GM19240 (cell line): ENCODE measurements at regions not wholly inside any gene's neighbourhood (a gene's known extent, or its start where the extent isn't known, plus 50 kb on each side); places are given as distances from the start of the nearest gene placed in this dataset.

Experiments
- DNase-seq: peaks from one replicate; pipeline ENCODE4 v3.0.0; 2011; ENCODE audit warnings: low spot score; ENCODE audit not compliant: insufficient read length

DNA sequence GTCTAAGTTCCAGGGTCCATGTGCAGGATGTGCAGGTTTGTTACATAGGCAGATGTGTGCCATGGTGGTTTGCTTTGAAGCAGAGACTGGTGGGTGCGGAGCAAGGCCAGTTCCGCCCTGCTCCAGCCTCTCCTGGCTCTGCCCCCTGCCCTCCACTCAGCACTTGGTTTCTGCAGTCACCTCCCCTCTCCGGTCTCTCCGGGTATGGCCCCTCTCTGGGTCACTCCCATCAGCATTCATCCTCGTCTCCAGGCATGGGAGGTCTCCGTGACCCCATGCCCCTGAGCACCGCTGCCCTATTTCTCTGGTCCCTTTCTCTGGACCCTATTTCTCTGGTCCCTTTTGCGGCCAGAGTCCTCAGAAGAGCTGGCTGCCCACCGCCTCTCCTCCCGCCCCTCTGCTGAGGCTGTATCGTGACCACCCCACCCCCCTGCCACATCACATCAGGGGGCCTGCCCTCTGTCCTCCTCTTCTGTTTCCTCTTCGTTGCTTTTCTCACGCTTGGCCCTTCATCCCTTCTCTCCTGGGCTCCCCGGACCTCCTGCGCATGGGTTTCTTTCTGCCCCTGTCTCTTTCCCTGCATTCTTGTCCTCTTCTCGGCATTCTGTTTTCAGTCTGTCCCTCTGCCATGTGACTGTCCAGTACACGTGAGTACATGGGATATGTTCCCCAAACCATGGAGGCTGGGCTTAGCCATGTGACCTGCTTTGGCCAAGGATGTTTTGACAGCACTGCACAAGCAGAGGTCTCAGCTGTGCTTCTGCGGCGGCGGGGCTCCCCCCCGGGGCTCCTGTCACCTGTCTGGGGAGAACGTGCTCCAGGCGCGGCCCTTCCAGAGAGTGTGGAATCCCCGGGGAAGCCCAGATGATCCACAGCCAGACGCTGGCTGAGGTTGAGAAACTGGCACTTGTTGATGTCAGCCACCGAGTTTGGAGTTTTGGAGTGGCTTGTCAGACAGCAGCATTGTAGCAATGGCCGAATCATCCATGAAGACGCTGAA lies 54.4 kb upstream of the C1orf174 start:
- DNase-seq, result no peak

DNA sequence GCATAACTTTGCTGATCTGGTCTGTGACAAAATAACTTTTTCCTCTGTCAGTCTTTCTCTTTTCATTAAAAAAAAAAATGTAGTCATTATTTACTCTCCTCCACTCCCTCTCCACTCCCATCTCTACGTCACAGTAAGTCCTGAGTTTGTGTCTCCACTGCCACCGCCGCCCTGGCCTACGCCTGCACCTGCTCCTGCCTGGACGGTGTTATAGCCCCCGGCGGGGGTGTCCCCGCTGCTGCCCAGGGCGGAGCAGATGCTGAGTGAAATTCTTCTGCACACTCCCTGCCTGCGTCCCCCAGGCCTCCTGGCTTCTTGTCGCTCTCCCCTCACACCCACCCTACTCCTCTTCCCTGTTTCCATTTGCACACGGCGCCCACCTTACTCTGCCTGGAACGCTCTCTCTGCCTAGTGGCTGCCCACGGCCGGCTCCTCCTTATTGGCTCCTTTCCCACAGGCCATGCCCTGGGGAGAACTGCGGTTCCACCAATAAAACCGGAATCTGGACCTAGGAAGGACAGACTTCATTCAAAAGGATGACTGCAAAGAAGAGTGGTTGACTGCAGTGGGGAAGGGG lies 55.2 kb upstream of the C1orf174 start:
- no peak for DNase-seq

DNA sequence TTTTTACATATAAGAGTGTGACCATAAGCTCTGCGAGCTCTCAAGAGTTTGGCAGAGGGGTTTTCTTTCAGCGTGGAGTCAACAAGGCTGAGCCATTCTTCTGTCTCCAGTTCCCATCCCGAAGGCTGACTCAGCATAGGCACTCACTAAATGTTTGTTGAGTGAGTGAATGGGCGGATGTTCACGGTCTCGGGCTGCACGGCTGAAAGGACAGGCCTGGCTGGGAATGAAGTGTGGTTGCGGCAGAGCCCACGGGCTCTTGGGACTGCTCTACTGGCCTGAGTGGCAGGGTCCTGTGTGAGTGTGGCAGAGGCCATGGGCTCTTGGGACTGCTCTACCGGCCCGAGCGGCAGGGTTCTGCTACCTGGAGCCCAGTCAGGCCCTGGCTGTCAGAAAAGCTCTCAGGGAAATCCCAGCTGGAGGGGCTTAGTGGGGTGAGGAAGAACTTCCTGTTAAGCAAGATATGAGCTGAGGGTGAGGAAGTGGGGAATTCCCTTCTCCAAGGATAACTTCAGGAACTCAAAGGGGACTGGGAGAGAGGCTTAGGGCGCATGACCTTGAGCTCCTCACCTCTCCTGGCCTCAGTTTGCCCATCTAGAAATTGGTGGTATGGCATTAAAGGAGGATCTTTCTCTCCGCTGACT lies 56.6 kb upstream of the C1orf174 start:
- DNase-seq, result no peak

DNA sequence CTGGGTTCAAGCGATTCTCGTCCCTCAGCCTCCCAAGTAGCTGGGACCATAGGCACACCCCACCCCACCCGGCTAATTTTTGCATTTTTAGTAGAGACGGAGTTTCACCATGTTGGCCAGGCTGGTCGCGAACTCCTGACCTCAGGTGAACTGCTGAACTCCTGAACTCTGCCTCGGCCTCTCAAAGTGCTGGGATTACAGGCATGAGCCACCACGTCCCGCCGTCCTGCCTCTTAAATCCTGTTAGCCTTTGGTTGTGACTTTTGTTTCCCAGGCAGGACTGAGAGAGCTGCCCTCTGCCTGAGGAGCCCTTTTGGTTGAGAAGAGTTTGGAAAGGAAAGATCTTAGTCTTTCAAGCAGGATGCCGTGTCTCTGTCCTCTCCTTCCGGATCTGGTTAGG lies 59.3 kb upstream of the C1orf174 start:
- DNase-seq, result no peak

DNA sequence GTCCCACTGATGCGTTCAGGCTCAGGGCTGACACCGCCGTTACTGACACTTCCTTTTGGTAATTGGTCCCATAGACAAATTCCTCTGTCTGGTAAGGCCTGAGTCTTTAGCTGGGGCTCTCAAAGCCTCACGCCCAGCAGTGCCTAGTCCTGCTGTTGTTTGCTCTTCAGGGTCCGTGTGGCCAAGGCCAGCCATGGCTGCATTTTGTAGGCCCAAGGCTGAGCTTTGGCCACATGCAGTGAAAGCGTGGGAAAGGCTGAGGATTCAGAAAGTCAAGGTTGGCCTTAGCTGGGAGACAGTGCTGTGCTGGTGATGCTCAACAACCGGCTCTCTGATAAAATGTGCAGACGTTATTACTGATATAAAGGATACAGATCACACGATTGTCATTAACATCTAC lies 63.5 kb upstream of the C1orf174 start:
- no peak for DNase-seq

DNA sequence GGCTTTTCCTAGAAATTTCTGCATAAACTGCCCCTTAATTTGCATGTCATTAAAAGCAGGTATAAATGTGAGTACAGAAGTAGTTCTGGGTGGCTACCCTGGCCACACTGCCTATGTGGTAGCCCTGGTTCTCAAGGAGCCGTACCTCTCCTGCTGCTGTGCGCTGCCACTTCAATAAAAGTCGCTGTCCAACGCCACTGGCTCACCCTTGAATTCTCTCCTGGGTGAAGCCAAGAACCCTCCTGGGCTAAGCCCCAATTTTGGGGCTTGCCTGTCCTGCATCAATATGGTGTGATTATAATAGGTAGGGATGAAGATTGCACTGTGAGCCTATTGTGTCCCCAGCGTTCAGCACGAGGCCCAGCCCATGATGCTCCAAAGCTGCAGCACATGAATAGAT lies 65.6 kb upstream of the C1orf174 start:
- DNase-seq, result no peak

DNA sequence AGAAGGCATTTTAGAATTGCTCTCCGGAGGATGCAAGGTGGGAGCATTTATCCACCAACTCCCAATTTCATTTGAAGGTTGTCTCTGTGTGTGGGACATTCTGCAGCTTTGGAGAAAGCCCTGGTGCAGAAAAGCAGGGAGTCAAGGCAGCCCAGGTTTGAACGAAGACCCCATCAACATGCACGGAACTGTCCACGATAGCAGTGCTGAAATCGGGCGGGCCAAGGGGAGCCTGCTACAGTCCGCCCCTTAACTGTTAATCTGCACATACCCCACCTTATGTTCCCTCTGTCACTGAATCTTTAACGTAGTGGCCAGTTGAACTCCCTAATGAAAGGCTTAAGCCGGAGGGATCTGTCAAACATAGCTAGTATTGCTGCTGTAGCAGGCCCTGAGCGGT lies 68.8 kb upstream of the C1orf174 start:
- DNase-seq, result no peak

DNA sequence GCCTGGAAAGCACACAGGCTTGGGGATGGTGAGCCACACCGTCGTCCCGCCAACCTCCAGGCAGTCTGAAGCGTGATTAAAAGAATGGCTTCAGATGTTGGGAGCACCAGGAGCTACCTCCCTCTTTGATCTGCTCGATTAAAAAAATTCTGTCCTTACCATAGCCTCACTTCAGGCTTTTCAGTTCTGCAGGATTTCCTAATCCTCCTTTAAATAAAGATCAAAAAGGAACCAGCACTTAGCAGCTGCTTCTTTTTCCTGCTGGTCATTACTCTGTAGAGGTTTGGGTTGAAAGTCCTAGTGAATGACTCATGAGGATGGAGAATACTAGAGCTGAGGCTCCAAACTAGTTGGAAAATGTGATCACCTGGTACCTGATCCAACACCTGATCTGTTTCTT lies 71.9 kb upstream of the C1orf174 start:
- no peak for DNase-seq

DNA sequence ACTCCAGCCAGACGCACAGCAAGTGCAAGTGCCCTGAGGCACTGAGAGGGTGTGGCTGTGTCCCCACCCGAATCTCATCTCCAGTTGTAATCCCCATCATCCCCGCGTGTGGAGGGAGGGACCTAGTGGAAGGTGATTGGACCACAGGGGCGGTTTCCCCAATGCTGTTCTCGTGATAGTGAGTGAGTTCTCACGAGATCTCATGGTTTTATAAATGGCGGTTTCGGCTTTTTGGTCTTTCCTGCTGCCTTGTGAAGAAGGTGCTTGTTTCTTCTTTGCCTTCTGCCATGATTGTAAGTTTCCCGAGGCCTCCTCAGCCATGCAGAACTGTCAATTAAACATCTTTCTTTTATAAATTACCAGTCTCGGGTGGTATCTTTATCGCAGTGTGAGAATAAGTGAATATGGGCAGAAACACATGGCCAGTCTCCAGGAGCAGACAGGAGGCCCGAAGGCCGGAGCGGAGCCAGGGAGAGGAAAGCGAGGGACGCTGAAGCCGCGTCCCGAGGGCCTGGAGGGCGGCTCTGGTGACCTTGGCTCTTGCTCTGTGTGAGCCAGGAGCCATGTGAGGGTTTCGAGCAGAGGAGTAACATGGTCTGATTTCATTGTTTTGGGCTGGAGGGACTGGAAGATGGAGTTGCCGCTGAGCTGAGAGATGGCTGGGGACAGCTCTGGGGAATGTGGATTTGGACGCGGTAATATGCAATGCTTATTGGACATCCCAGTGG lies 76.0 kb upstream of the C1orf174 start:
- no peak for DNase-seq

DNA sequence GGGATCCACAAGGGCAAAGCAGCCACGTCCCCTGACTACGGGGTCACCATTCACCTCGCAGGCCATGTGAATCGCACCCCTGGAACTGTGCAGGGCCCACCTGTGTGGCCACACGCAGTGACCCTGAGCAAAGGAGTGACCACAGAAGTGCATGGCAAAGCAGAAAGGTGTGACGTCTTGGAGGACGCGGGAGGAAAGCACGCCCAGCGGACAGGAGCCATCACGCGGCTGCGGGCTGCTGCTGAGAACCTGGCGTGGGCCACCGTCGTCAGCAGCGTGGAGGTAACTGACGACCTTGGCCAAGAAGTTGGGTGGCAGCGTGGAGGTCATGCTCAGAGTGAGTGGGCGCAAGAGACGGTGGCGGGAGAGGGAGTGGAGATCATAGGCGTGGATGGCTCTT lies 76.7 kb upstream of the C1orf174 start:
- DNase-seq, result no peak

DNA sequence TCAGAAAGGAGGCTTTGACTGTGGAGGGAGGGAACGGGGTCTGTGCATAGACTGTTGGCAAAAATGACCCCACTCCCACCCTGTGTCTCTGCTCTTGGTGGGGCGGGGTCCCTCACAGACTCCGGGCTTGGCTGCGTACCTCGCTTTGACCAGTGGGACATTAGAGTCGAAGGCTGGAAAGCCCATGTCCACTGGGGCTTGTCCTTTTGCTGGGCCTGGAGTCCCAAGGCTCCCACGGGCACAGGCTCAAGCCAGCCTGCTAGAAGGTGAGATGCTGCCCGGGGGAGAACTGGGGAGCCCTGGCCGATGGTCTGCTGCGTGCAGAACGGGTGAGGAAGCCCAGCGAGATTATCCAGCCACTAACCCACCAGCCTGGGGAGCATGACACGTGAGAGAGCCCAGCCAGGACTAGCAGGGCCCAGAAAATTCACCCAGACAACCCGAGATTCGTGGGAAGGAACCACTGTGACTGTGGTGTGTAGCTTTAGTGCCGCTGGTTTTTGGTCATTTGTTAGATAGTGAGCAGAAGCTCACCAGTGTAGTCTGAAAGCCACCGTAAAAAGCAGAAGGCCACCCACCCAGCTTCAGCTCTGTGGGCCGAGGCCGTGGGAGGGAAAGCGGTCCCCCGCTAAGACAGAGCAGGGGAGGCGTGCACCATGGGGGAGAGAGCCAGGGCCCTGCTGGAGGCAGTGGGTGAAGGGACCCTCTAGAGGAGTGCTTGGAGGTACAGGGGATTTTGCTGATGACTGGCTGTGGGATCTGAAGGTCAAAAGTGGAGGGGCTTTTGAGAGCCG lies 78.3 kb upstream of the C1orf174 start:
- DNase-seq, result no peak

DNA sequence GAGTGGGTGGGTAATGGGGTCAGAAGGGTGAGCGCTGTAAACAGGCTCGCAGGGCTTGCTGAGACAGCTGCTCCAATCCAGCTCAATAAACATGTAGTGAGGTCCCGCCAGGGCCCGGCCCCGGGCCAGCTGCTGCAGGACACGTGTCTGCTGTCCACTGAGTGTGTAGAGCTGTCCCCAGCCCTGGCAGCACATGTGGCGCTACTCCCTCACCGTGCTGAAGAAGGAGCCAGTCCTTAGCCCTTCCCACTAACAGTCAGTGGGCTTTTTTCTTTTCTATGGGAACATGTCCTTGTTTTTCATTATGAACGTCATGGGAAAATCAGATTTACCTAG lies 78.9 kb upstream of the C1orf174 start:
- DNase-seq, result no peak

DNA sequence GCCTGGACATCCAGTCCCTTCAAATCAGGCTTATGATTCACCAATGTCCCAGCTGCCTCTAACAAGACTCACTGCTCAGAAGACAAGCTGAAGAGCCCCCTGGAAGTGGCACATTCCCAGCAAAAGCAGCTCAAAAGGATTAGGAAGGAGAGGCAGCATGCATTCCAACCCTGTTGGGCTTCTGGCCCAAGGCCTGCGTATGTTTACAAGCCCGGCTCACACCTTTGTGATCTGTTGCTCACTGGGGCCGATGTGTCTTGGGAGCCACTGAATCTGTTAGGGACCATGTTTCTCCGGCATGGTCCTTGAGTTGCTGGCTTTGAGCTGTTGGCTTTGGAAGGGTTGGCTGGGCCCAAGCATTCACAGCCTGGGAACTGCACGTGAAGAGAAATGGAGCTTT lies 81.2 kb upstream of the C1orf174 start:
- DNase-seq, result no peak

DNA sequence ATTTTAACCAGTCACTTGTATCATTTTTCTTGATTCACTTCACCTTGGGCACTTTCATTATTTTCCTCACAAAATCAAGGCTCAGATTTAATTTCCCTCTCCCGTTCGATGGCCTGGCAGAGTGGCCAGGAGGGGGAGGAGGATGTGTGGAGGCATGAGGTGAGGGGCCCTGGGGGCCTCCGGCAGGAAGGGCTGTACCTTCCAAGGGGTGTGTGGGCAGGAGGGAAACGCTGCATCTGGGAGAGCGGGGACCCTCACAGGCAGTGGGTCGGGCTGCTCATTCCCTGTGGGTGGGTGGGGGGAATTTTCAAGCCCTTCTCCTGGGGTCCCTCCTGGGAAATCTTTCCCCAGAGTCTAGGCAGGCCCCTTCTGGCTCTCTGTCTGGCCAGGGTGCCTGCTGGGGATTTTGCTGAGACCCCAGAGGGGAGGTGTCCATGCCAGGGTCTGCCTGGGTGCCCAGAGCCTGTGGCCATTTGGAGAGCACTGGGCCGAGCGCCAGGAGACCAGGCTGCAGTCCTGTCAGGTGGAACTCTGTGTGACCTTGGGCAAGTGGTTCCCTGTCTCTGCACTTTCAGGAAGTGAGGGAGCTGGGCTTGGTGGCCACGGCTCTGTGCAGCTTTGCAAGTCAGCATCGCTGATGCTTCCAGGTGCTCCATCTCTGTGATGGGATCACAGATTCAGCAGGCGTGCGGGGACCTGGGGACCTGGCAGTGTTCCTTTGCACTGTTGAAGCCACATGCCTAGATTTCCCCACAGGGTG lies 81.9 kb upstream of the C1orf174 start:
- DNase-seq, result no peak

DNA sequence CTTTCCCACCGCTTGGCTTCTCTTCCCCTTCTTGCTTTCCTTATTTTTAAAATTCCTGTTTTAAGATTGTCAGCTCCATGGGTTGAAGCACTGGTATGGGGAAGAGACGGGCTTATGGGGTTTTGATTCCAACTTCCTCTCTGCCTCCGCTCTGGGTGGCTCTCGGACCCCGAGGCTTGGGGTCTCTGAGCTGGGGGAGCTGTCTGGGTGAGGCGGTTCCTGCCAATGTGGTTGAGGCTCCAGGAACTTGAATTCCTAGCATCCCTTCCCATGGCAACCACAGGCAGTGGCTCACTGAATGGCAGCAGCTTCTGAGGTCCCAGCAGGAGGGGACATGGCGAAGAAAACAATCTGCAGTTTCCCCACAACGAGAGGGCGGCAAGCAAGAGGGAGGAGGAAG lies 83.1 kb upstream of the C1orf174 start:
- no peak for DNase-seq

DNA sequence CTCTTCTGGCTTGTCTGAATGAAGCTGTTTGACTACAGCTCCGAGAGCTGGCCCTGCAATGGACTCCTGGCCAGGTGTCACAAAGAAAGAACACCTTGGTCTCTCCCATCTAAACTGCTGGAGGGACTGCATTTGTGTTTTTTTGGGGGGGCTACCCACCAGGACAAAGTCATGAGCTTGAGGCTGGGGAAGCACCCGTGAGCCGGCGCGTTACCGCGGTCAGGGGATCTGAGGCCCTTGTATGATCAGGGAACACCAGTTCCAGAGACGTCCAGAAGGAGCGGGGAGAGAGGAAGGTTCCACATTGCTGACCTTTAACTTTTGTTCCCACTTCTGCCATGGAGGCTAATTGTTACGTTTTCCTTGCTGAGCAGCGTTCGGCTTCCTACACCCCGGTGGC lies 84.5 kb upstream of the C1orf174 start:
- no peak for DNase-seq

DNA sequence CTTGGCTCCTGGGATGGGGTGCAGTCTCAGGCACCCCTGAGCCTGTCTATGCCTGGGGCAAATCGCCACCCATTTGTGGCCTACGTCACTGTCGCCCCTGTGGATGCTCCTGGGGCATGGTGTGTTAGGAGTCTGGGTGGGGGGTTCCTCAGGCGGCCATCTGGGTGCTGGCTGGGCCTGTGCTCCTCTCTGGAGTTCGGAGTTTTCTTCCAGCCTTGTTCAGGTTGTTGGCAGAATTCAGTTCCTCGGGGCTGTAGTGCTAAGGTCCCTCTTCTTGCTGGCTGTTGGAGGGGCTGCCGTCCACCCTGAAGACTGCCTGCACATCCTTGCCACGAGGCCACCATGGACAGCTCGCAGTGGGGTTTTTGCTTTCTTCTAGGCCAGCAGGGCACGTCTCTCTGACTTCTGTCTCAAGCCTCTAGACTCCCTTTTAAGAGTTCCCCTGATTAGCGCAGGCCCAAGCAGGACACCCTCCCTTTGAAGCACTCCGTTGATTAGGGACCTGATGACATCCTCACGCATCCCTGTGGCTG lies 86.7 kb upstream of the C1orf174 start:
- DNase-seq, result no peak

DNA sequence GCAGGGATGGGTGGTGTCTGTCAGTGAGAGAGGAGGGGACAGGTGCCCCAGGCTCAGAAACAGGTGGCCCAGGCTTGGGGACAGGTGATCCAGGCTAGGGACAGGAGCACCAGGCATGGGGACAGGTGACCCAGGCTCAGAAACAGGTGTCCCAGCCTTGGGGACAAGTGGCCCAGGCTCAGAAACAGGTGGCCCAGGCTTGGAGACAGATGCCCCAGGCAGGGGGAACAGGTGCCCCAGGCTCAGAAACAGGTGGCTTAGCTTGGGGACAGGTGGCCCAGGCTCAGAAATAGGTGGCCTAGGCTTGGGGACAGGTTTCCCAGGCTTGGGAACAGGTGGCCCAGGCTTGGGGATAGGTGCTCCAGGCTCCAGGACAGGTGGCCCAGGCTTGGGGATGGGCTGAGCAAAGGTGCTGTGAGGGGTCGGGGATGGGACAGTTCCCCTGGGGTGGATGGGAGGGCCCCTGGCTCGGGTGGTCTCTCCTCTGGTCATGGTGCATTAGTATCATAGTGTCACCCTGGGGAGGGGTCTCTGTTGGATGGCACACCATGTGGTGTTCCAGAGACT lies 87.7 kb upstream of the C1orf174 start:
- no peak for DNase-seq

DNA sequence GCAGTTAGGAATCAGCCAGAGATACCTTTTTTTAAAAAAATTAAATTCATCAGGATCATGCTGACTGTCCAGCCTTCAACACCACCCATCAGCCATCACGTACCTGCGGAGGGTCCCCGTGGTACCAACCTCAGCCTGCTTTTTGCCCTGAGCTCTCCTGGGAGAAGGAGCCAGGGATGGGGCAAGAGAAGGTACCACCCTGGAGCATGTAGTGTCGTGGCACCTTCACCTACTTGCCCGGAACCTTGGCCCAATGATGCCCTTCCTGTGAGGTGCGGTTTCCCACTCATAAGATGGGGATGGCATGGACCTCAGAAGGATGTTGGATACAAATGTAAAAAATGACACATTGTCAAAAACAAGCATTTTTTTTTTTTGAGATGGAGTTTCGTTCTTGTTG lies 88.4 kb upstream of the C1orf174 start:
- DNase-seq, result no peak

DNA sequence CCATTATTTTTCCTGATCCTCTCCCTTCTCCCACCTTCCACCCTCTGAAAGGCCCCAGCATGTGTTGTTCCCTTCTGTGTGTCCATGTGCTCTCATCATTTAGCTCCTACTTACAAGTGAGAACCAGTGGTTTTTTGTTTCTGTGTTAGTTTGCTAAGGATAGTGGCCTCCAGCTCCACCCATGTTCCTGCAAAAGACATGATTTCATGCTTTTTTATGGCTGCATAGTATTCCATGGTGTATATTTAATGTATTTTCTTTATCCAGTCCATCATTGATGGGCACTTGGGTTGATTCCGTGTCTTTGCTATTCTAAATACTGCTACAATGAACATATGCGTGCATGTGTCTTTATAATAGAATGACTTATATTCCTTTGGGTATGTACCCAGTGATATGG lies 89.4 kb upstream of the C1orf174 start:
- no peak for DNase-seq
